ENCODE measurements at regions not wholly inside any gene's neighbourhood (a gene's known extent, or its start where the extent isn't known, plus 50 kb on each side); places are given as distances from the start of the nearest gene placed in this dataset.

- TF ChIP-seq SKIL (IDR thresholded peaks at IDR 0.05; ENCODE audit: low read depth, poor library complexity, severe bottlenecking) (no peak), MAX (IDR thresholded peaks at IDR 0.05; ENCODE audit: low read depth, low read length) (no peak), EZH2 (IDR thresholded peaks at IDR 0.05; ENCODE audit: borderline replicate concordance, control insufficient read depth, low read depth, low read length) (no peak), CBX3 (IDR thresholded peaks at IDR 0.05; ENCODE audit: borderline replicate concordance, low read depth) (no peak), USF1 (IDR thresholded peaks at IDR 0.05; ENCODE audit: borderline replicate concordance, extremely low read length, insufficient read depth, low read depth, low read length) (no peak), MEF2B (IDR thresholded peaks at IDR 0.05; ENCODE audit: partially characterized antibody, poor library complexity, severe bottlenecking) (no peak), MYC (IDR thresholded peaks at IDR 0.05; ENCODE audit: insufficient read depth, insufficient read length, insufficient replicate concordance, low read length, severe bottlenecking) (no peak)
These were observed 115.2 kb downstream of the MRPL14 start (continued) for GRCh38 chr6:44012078-44012493.
